ENCODE measurements at regions not wholly inside any gene's neighbourhood (a gene's known extent, or its start where the extent isn't known, plus 50 kb on each side); places are given as distances from the start of the nearest gene placed in this dataset.
"Not testable (repeated sequence)": the region's sequence is repeated elsewhere in the genome, so short reads cannot be mapped to it uniquely, and the experiment has no call there.

- Histone ChIP-seq H3K27me3 (ENCODE audit: insufficient read depth, insufficient read length) (no peaks in the 10 kb centered on the region), H3K9ac (ENCODE audit: insufficient read length, low read depth) (no peak overlapping the region), H3K4me1 (ENCODE audit: insufficient read depth, insufficient read length) (no peaks in the 10 kb centered on the region), H3K4me3 (ENCODE audit: insufficient read length, low read depth) (no peak overlapping the region), H3K9me3 (ENCODE audit: insufficient read depth, low read length) (no peaks in the 10 kb centered on the region), H3K36me3 (ENCODE audit: insufficient read depth, insufficient read length, low read length) (no peaks in the 10 kb centered on the region)
- DNase-seq (ENCODE audit: low read depth, low spot score): no peak
- TF ChIP-seq SUZ12 (IDR thresholded peaks at IDR 0.05; ENCODE audit: extremely low read depth, insufficient read depth, insufficient read length) (no peak), ZNF274 (IDR thresholded peaks at IDR 0.05; ENCODE audit: low read depth, low read length) (no peak), YY1 (IDR thresholded peaks at IDR 0.05; ENCODE audit: insufficient read depth, insufficient read length) (no peak)
Measured at GRCh38 chr6:105537981-105538578, 135.2 kb upstream of the PREP start.

GRCh38 chr6:105536961-105537360 is 134.1 kb upstream of the PREP start:
- Histone ChIP-seq H3K9ac (ENCODE audit: insufficient read length, low read depth) (no peak overlapping the region), H3K9me3 (ENCODE audit: insufficient read depth, low read length) (no peaks in the 10 kb centered on the region), H3K36me3 (ENCODE audit: insufficient read depth, insufficient read length, low read length) (no peaks in the 10 kb centered on the region), H3K4me3 (ENCODE audit: insufficient read length, low read depth) (no peak overlapping the region), H3K4me1 (ENCODE audit: insufficient read depth, insufficient read length) (no peaks in the 10 kb centered on the region), H3K27me3 (ENCODE audit: insufficient read depth, insufficient read length) (no peaks in the 10 kb centered on the region)
- DNase-seq (ENCODE audit: low read depth, low spot score): no peak
- no peak for TF ChIP-seq YY1 (IDR thresholded peaks at IDR 0.05; ENCODE audit: insufficient read depth, insufficient read length)
- no peak for TF ChIP-seq SUZ12 (IDR thresholded peaks at IDR 0.05; ENCODE audit: extremely low read depth, insufficient read depth, insufficient read length)
- TF ChIP-seq ZNF274 (IDR thresholded peaks at IDR 0.05; ENCODE audit: low read depth, low read length): no peak

GRCh38 chr6:105533301-105533700 is 130.4 kb upstream of the PREP start:
- Histone ChIP-seq H3K9ac (ENCODE audit: insufficient read length, low read depth) (no peak overlapping the region), H3K4me1 (ENCODE audit: insufficient read depth, insufficient read length) (no peaks in the 10 kb centered on the region), H3K4me3 (ENCODE audit: insufficient read length, low read depth) (no peak overlapping the region), H3K36me3 (ENCODE audit: insufficient read depth, insufficient read length, low read length) (no peaks in the 10 kb centered on the region), H3K9me3 (ENCODE audit: insufficient read depth, low read length) (no peaks in the 10 kb centered on the region), H3K27me3 (ENCODE audit: insufficient read depth, insufficient read length) (no peaks in the 10 kb centered on the region)
- TF ChIP-seq SUZ12 (IDR thresholded peaks at IDR 0.05; ENCODE audit: extremely low read depth, insufficient read depth, insufficient read length) (no peak), YY1 (IDR thresholded peaks at IDR 0.05; ENCODE audit: insufficient read depth, insufficient read length) (no peak), ZNF274 (IDR thresholded peaks at IDR 0.05; ENCODE audit: low read depth, low read length) (no peak)
- no peak for DNase-seq (ENCODE audit: low read depth, low spot score)

GRCh38 chr6:105526225-105526872 is 123.5 kb upstream of the PREP start:
- no peak overlapping the region for H3K4me3 ChIP-seq (ENCODE audit: insufficient read length, low read depth)
- no peaks in the 10 kb centered on the region for H3K36me3 ChIP-seq (ENCODE audit: insufficient read depth, insufficient read length, low read length)
- no peaks in the 10 kb centered on the region for H3K4me1 ChIP-seq (ENCODE audit: insufficient read depth, insufficient read length)
- H3K9me3 ChIP-seq (ENCODE audit: insufficient read depth, low read length): no peaks in the 10 kb centered on the region
- TF ChIP-seq SUZ12 (IDR thresholded peaks at IDR 0.05; ENCODE audit: extremely low read depth, insufficient read depth, insufficient read length) (no peak), YY1 (IDR thresholded peaks at IDR 0.05; ENCODE audit: insufficient read depth, insufficient read length) (no peak), ZNF274 (IDR thresholded peaks at IDR 0.05; ENCODE audit: low read depth, low read length) (no peak)
- H3K27me3 ChIP-seq (ENCODE audit: insufficient read depth, insufficient read length): no peaks in the 10 kb centered on the region
- no peak for DNase-seq (ENCODE audit: low read depth, low spot score)
- H3K9ac ChIP-seq (ENCODE audit: insufficient read length, low read depth): no peak overlapping the region

- H3K9ac ChIP-seq (ENCODE audit: insufficient read length, low read depth): no peak overlapping the region
- no peaks in the 10 kb centered on the region for H3K4me1 ChIP-seq (ENCODE audit: insufficient read depth, insufficient read length)
- H3K9me3 ChIP-seq (ENCODE audit: insufficient read depth, low read length): no peaks in the 10 kb centered on the region; the same call in 1 of the 2 replicates
- TF ChIP-seq SUZ12 (IDR thresholded peaks at IDR 0.05; ENCODE audit: extremely low read depth, insufficient read depth, insufficient read length): no peak
- no peak for TF ChIP-seq YY1 (IDR thresholded peaks at IDR 0.05; ENCODE audit: insufficient read depth, insufficient read length)
- TF ChIP-seq ZNF274 (IDR thresholded peaks at IDR 0.05; ENCODE audit: low read depth, low read length): no peak
- no peak overlapping the region for H3K4me3 ChIP-seq (ENCODE audit: insufficient read length, low read depth)
- H3K36me3 ChIP-seq (ENCODE audit: insufficient read depth, insufficient read length, low read length): no peaks in the 10 kb centered on the region
- no peak for DNase-seq (ENCODE audit: low read depth, low spot score)
- no peaks in the 10 kb centered on the region for H3K27me3 ChIP-seq (ENCODE audit: insufficient read depth, insufficient read length)
Measured at GRCh38 chr6:105522626-105523322, 119.9 kb upstream of the PREP start.

- Histone ChIP-seq H3K4me1 (ENCODE audit: insufficient read depth, insufficient read length) (no peaks in the 10 kb centered on the region), H3K9ac (ENCODE audit: insufficient read length, low read depth) (no peak overlapping the region), H3K27me3 (ENCODE audit: insufficient read depth, insufficient read length) (no peaks in the 10 kb centered on the region), H3K4me3 (ENCODE audit: insufficient read length, low read depth) (no peak overlapping the region), H3K9me3 (ENCODE audit: insufficient read depth, low read length) (no peaks in the 10 kb centered on the region; the same call in 1 of the 2 replicates), H3K36me3 (ENCODE audit: insufficient read depth, insufficient read length, low read length) (no peaks in the 10 kb centered on the region)
- no peak for TF ChIP-seq SUZ12 (IDR thresholded peaks at IDR 0.05; ENCODE audit: extremely low read depth, insufficient read depth, insufficient read length)
- no peak for TF ChIP-seq ZNF274 (IDR thresholded peaks at IDR 0.05; ENCODE audit: low read depth, low read length)
- TF ChIP-seq YY1 (IDR thresholded peaks at IDR 0.05; ENCODE audit: insufficient read depth, insufficient read length): no peak
- DNase-seq (ENCODE audit: low read depth, low spot score): no peak
Measured at GRCh38 chr6:105519954-105520353, 117.1 kb upstream of the PREP start.

- not testable (repeated sequence) for DNase-seq (ENCODE audit: low read depth, low spot score); H3K27me3 ChIP-seq (ENCODE audit: insufficient read depth, insufficient read length); H3K4me3 ChIP-seq (ENCODE audit: insufficient read length, low read depth); H3K9me3 ChIP-seq (ENCODE audit: insufficient read depth, low read length); H3K36me3 ChIP-seq (ENCODE audit: insufficient read depth, insufficient read length, low read length); H3K9ac ChIP-seq (ENCODE audit: insufficient read length, low read depth); H3K4me1 ChIP-seq (ENCODE audit: insufficient read depth, insufficient read length)
Measured at GRCh38 chr6:105518993-105519392, 116.1 kb upstream of the PREP start.
